ENCODE measurements at regions not wholly inside any gene's neighbourhood (a gene's known extent, or its start where the extent isn't known, plus 50 kb on each side); places are given as distances from the start of the nearest gene placed in this dataset.

DNA sequence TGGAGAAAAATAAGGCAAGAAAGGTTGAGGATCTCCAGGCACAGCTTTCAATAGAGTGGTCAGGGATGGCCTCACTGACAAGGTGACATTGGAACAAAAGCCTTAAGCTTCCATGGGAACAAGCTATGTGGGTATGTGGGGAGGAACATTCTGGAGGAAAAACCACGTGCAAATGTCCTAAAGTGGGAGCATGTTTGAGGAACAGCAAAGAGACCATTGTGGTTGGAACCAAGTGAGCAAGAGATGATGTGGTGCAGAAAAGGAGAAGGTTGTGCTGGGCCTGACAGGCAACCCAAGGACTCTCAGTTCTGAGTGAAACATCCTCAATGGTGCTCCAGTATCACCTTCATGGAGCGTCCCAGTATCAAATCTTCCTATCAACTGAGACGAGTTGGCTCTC is 184.0 kb downstream of the CAND1 start:
- TF ChIP-seq CTCF (IDR thresholded peaks at IDR 0.05) (no peak), POLR2A (IDR thresholded peaks at IDR 0.05) (no peak)
